HG03439 (cell line): ENCODE measurements at regions not wholly inside any gene's neighbourhood (a gene's known extent, or its start where the extent isn't known, plus 50 kb on each side); places are given as distances from the start of the nearest gene placed in this dataset.

Source experiments
- ATAC-seq: cut with Tn5 transposase; IDR thresholded peaks from one replicate; pipeline ENCODE4 v1.9.1; 2021; ENCODE audit warnings: mild to moderate bottlenecking, moderate library complexity; ENCODE audit not compliant: unreplicated experiment

GRCh38 chr10:43715334-43715733 lies 66.7 kb upstream of the ZNF32 start:
- no peak for ATAC-seq

GRCh38 chr10:43712821-43713584 lies 64.3 kb upstream of the ZNF32 start:
- no peak for ATAC-seq

- ATAC-seq, result no peak
Measured at GRCh38 chr10:43710772-43711471, 62.2 kb upstream of the ZNF32 start.

- ATAC-seq, result no peak
Measured at GRCh38 chr10:43708262-43708661, 59.6 kb upstream of the ZNF32 start.

GRCh38 chr10:43707770-43708169 lies 59.1 kb upstream of the ZNF32 start:
- no peak for ATAC-seq

GRCh38 chr10:43706166-43706565 lies 57.5 kb upstream of the ZNF32 start:
- ATAC-seq, result no peak

GRCh38 chr10:43703286-43703685 lies 54.6 kb upstream of the ZNF32 start:
- ATAC-seq, result no peak

GRCh38 chr10:43702936-43703281 lies 54.2 kb upstream of the ZNF32 start:
- ATAC-seq, result no peak

- ATAC-seq, result no peak
Measured at GRCh38 chr10:43702213-43702935, 53.7 kb upstream of the ZNF32 start.

- ATAC-seq, result no peak
Measured at GRCh38 chr10:43701295-43701694, 52.6 kb upstream of the ZNF32 start.

GRCh38 chr10:43700306-43700705 lies 51.6 kb upstream of the ZNF32 start:
- no peak for ATAC-seq

- no peak for ATAC-seq
Measured at GRCh38 chr10:43699516-43699915, 50.8 kb upstream of the ZNF32 start.
